ENCODE measurements at regions not wholly inside any gene's neighbourhood (a gene's known extent, or its start where the extent isn't known, plus 50 kb on each side); places are given as distances from the start of the nearest gene placed in this dataset.
"Not testable (repeated sequence)": the region's sequence is repeated elsewhere in the genome, so short reads cannot be mapped to it uniquely, and the experiment has no call there.

DNA sequence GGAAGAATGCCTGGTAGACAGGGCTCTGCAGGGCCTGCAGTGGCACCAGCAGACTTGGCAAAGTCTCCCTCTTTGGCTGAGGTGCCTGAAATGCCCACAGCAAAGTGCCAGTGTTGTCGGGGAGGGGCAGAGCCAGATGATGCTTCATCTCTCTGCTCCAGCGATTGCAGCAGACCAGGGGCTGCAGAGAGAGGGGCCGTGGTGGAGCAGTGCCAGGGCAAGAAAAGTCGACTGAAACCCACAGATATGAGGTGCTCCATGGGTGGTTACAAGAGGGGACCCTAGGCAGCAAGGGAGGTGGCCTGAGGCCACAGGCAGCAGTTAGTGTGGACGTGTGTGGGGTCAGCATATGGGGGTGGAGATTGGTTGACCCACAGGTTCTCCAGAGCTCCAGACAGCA lies 123.5 kb upstream of the SHH start:
- POLR2A ChIA-PET, result no interaction called here
- TF ChIP-seq SIN3A (IDR thresholded peaks at IDR 0.05; ENCODE audit: borderline replicate concordance, insufficient read depth, low read depth, low read length) (no peak), CTCF (IDR thresholded peaks at IDR 0.05) (no peak)
- in situ Hi-C loops (cut with HindIII; ENCODE audit: low pct_unique_long_range_greater_than_20kb, low sequenced_read_pairs), result no loop called here
- H3K27me3 ChIP-seq (ENCODE audit: control insufficient read depth, insufficient read depth, low read length), result no peaks in the 10 kb centered on the region
- no peak overlapping the region for H3K4me3 ChIP-seq (ENCODE audit: low read depth in 2 of 2, low read length in 2 of 2)
- intact Hi-C loops (cut with micrococcal nuclease; ENCODE audit: unreplicated experiment), result no loop called here
- DNase-seq (ENCODE audit: low read depth, low spot score) (no peak), ATAC-seq (no peak)
- H3K4me1 ChIP-seq (ENCODE audit: control insufficient read depth, insufficient read depth, low read length), result no peaks in the 10 kb centered on the region
- CTCF ChIA-PET, result no interaction called here
- no peaks in the 10 kb centered on the region; the same call in 1 of the 2 replicates for H3K9me3 ChIP-seq (ENCODE audit: control insufficient read depth, insufficient read depth, low read depth, low read length)
- BruUV-seq (replicated peaks), result no TSS peak
- H3K36me3 ChIP-seq (ENCODE audit: control insufficient read depth, insufficient read depth, low read length), result no peaks in the 10 kb centered on the region
- no peak overlapping the region for H3K27ac ChIP-seq (ENCODE audit: low read length)

- ATAC-seq (no peak), DNase-seq (ENCODE audit: low read depth, low spot score) (no peak)
- ChIA-PET CTCF (no interaction called here), POLR2A (no interaction called here)
- Histone ChIP-seq H3K27me3 (ENCODE audit: control insufficient read depth, insufficient read depth, low read length) (no peaks in the 10 kb centered on the region), H3K4me1 (ENCODE audit: control insufficient read depth, insufficient read depth, low read length) (no peaks in the 10 kb centered on the region), H3K36me3 (ENCODE audit: control insufficient read depth, insufficient read depth, low read length) (no peaks in the 10 kb centered on the region), H3K4me3 (ENCODE audit: low read depth in 2 of 2, low read length in 2 of 2) (no peak overlapping the region), H3K9me3 (ENCODE audit: control insufficient read depth, insufficient read depth, low read depth, low read length) (no peaks in the 10 kb centered on the region; the same call in 1 of the 2 replicates), H3K27ac (ENCODE audit: low read length) (no peak overlapping the region)
- no peak for TF ChIP-seq TCF7L2 (IDR thresholded peaks at IDR 0.05; ENCODE audit: low read depth, low read length)
- no peak for TF ChIP-seq CTCF (IDR thresholded peaks at IDR 0.05)
- TF ChIP-seq SIN3A (IDR thresholded peaks at IDR 0.05; ENCODE audit: borderline replicate concordance, insufficient read depth, low read depth, low read length), result no peak
- no peak for TF ChIP-seq POLR2AphosphoS5 (IDR thresholded peaks at IDR 0.05; ENCODE audit: low read depth, low read length)
- no peak for TF ChIP-seq REST (IDR thresholded peaks at IDR 0.05; ENCODE audit: insufficient read depth in 1 of 2, low read depth in 2 of 2, low read length in 1 of 2)
- BruUV-seq (replicated peaks), result no TSS peak
- in situ Hi-C loops (cut with HindIII; ENCODE audit: low pct_unique_long_range_greater_than_20kb, low sequenced_read_pairs), result no loop called here
- intact Hi-C loops (cut with micrococcal nuclease; ENCODE audit: unreplicated experiment), result no loop called here
These were observed 122.8 kb upstream of the SHH start for GRCh38 chr7:155935005-155935557.

GRCh38 chr7:155932324-155932723 lies 120.1 kb upstream of the SHH start:
- intact Hi-C loops (cut with micrococcal nuclease; ENCODE audit: unreplicated experiment); CTCF ChIA-PET; DNase-seq (ENCODE audit: low read depth, low spot score): not testable (repeated sequence)

More at GRCh38 chr7:155932324-155932723, 120.1 kb upstream of the SHH start:
- H3K36me3 ChIP-seq (ENCODE audit: control insufficient read depth, insufficient read depth, low read length); H3K27me3 ChIP-seq (ENCODE audit: control insufficient read depth, insufficient read depth, low read length); ATAC-seq; H3K9me3 ChIP-seq (ENCODE audit: control insufficient read depth, insufficient read depth, low read depth, low read length); in situ Hi-C loops (cut with HindIII; ENCODE audit: low pct_unique_long_range_greater_than_20kb, low sequenced_read_pairs); H3K4me3 ChIP-seq (ENCODE audit: low read depth in 2 of 2, low read length in 2 of 2); POLR2A ChIA-PET; H3K27ac ChIP-seq (ENCODE audit: low read length); BruUV-seq (replicated peaks); H3K4me1 ChIP-seq (ENCODE audit: control insufficient read depth, insufficient read depth, low read length): not testable (repeated sequence)

Measured in Panc1 (cell line).